NCI-H2081 treated with DMSO at 0.1 percent for 48 hours (cell line): ENCODE measurements at regions not wholly inside any gene's neighbourhood (a gene's known extent, or its start where the extent isn't known, plus 50 kb on each side); places are given as distances from the start of the nearest gene placed in this dataset.
"Not testable (repeated sequence)": the region's sequence is repeated elsewhere in the genome, so short reads cannot be mapped to it uniquely, and the experiment has no call there.

ENCODE experiments used
- DNase-seq: peaks from one replicate; lab custom pipeline; 2025; lab: John Stamatoyannopoulos, UW

DNA sequence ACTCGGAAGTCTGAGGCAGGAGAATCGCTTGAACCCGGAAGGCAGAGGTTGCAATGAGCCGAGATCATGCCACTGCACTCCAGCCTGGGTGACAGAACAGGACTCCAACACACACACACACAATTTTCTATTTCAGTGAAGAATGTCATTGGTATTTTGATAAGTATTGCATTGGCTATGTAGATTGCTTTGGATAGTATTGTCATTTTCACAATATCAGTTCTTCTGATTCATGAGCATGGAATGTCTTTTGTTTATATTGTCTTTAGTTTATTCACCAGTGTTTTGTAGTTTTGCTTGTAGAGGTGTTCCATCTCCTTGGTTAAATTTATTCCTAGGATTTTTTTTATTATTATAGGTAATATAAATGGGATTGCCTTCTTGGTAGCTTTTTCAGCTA, 693.4 kb upstream of the SYT4 start:
- no peak for DNase-seq

DNA sequence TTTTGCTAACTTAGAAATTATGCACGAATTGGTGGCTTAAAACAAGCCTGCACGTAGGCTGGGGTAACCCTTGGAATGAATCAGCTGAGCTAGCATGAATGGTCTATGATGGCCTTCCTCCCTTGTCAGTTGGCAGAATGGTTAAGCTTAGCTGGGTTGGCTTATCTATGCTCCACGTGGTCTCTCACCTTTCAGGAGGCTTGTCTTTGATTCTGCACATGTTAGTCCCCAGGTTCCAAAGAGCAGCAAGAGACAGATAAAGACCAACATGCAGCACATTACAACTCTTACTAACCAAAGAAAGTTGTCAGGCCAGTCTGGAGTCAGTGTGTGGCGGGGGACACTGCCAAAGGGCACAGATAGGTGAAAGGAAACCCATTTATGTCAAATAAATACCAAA, 700.9 kb upstream of the SYT4 start:
- no peak for DNase-seq

DNA sequence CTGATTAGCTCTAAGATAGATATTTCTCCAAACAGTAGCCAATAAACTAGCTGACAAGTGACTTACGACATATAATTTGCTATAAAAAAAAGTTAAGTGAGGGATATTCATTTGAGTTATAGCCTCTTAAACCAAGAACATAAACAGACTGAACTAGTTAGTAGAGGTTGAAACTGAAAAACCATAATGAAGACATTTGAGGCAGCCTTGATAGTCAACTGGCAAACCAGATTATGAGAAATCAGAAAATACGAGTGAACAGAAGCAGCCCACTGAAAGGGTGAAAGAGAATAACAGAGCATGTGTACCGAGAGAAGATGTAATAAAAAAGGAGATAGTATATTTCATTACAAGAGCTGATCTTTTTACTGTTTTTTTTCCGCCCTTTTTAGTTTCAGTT, 698.1 kb upstream of the SETBP1 start:
- DNase-seq: no peak

DNA sequence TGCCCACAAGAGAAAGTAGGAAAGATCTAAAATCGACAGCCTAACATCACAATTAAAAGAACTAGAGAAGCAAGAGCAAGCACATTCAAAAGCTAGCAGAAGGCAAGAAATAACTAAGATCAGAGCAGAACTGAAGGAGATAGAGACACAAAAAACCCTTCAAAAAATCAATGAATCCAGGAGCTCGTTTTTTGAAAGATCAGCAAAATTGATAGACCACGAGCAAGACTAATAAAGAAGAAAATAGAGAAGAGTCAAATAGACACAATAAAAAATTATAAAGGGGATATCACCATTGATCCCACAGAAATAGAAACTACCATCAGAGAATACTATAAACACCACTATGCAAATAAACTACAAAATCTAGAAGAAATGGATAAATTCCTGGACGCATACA, 693.6 kb upstream of the SETBP1 start:
- not testable (repeated sequence) for DNase-seq

DNA sequence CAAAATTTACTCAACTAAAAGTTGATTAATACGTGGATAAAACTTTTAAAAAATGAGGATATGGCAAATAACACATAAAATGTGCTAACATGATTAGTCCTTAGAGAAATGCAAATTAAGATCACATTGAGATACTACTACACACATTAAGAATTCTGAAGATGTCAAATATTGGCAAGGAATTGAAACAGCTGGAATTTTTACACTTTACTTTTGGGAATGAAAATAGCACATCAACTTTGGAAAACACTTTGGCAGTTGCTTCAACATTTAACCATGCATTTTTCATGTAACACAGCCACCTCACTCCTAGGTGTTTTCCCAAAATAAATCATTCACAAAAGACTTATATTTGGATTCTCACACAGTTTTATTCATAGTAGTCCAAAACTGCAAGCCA, 687.9 kb upstream of the SETBP1 start:
- DNase-seq: no peak

DNA sequence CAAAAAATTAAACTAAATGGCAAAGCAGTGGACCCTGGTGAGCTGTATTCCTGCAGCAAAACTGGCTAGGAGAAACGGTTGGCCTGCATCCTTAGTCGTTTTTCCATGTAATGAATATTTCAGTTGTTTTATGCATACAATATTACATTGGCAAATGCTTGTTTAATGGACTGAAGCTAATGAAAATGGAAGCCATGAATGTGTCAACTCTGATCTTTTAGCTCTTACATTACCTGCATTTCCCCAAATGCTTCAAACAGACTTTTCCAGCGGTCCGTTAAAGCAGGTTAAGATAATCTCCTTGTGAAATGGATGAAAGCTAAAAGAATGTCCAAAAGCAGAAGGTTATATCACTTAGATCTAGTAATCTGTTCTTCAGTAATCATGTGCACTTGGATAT, 686.3 kb upstream of the SETBP1 start:
- DNase-seq: no peak

DNA sequence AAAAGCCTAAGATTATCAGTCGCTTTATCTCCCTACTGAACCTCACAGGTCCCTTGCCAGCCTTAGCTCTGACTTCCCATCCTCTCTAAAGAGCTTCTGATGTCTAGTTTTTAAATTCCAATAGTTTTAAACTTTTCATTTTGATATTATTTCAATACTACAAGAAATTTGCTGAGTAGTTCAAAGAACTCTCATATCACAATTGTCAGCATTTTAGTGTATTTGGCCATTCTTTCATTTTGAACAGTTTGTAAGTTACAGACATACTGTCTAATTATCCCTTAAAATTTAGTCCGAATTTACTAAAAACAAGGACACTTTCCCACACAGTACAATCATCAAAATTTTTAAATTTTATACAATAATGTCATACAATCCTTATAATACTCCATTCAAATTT, 666.8 kb upstream of the SETBP1 start:
- DNase-seq: no peak

DNA sequence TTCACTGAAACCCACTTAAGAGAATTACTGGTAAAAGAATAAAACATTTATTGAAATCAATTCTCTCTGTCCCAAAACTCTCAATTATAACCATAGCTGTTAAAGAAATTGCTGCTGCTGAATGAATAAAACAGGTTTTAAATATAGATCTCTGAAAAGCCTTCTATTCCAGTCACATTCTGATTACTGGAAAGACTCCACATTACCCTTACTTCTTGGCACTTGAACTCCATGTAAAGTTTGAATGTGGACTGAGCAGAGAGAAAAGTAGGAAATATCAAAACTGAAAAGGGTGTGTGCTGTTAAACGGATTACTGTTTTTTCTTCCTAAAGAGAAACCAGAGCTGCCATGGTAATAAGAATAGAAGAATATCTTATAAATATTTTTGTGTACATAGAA, 655.3 kb upstream of the SETBP1 start:
- no peak for DNase-seq

DNA sequence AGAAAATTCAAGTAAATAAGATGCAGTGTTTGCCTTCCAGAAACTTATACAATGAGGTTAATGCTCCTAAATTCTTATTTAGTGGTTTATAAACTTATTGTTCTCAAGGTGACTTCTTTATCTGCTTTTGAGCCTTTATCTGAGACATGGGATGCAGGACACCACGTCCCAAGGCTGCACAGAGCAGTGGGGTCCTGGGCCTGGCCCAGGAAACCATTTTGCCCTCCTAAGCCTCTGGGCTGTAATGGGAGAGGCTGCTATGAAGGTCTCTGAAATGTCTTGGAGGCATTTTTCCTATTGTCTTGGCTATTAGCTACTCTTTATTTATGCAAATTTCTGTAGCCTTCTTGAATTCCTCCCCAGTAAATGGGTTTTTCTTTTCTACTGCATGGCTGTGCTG, 652.6 kb upstream of the SETBP1 start:
- no peak for DNase-seq

DNA sequence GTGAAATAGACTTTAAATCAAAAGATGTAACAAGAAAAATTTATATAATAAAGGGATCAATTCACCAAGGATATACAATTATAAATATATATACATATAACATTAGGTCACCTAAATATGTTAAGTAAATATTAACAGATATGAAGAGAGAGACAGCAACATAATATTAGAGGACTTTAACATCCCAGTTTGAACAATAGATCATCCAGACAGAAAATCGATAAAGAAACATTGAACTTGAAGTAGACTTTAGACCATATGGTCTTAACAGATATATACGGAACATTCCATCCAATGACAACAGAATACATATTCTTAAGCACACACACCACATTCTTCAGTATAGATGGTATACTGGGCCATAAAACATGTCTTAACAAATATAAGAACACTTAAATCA, 649.6 kb upstream of the SETBP1 start:
- no peak for DNase-seq

DNA sequence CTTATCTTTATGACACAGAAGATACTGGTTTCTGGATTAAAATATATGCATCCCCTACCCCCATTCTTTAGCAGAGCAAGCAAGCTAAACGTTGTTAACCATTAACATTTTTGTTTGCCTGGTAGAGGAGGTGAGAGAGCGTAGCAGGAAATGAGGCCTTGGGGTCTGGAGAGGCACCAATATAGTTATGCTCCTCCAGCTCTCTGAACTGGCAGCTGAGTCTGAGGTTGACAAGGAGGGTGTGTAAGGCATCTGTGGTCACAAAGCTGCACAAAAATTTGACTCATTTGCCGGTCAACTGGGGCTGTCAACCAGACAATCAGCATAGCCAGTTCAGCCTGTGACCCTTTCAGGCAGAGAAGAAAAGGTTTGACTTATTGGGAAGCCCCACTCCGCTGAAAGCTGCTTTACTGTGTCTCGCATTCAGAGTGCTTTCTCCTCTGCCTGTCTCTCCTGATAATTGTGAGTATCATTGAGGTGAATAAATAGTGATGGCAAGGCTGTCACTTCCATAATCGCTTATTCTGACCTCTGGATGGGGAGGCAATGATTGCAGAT, 647.5 kb upstream of the SETBP1 start:
- DNase-seq: no peak

DNA sequence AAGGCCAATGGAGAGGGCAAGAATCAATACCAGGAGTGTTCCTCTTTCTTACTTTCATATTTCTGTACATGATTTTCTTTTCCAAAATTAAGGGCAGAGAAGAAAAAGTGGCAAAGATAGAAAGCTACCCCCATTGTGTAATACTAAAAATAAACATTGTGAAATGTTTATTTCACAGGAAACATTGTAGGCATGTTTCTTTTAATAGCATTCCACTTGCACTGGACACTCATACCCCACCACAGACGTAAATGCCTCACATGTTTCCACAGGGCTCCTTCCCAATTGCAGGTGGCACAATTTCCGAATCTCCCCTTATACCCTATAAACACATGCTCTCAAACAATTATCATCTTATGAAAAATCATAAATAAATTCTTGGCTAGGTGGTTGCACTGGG, 645.1 kb upstream of the SETBP1 start:
- no peak for DNase-seq

DNA sequence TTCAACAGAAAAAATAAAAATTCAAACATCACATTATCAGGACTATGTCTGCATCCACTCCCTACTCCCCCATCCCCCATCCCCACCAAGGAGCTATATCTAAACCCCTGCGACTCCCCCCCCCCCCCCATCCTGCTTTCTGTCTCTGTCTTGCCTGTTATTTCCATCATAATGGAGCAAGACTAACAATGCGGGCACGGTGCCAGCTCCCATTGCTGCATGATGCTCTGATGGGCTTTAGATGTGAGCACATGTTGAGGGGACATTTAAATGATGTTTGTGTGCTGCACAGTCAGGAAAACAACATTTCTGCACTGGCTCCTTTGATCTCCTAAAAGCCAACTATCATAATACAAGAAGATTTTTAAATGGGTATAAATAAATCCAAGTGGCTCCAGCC, 644.2 kb upstream of the SETBP1 start:
- no peak for DNase-seq

DNA sequence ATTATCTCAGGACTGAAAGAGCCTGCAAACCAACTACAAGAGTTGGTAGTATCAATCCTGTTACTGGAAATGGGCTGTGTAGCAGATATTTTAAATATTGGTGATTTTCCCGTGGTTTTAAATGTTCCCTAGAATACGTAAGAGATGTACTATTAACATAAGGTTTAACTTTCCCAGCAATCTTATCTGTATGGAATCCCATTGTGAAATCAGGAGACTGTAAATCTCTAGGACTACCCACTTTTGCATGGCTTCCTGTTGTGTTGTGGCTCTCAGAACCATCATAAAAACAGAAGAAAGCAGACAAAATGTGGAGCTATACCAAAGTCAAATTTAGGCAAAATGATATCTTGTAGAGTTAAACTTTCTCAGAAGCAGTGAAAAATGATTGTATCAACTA, 641.5 kb upstream of the SETBP1 start:
- DNase-seq: no peak

DNA sequence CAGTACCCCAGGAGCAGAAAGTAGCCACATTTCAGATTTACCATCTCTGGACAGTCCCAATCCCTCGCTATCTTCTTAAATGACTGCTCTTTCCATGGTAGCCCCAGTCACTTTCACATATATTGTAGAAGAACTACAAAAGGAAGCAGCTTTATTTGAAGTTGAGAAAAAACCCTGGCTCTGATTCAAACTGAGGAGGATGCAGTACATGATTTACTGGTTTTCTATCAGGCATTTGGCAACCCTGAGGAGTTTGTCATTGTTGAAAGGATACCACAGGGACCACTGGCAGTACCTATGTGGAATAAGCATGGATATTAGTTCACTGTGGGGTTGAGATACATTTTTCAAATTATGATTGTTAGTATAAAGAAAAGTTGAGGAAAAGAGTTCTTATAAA, 640.9 kb upstream of the SETBP1 start:
- DNase-seq: no peak

DNA sequence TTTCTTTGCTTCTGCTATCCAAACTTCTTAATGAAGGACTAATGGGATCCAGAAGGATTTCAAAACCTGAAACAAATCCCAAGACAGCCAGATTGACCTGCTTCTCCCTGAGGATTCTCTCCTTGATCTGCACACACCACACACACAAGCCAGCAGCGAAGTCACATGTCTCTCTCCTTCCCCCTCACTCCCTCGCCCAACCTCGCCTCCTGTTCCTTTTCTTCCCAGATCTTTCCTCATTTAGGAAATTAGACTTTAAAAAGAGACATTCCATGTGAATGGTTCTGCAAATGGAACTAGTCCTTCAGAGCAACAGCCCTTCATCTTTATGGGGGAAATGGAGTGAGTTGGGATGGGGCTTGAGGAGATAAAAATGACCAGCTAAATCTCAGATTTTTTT, 639.1 kb upstream of the SETBP1 start:
- no peak for DNase-seq

DNA sequence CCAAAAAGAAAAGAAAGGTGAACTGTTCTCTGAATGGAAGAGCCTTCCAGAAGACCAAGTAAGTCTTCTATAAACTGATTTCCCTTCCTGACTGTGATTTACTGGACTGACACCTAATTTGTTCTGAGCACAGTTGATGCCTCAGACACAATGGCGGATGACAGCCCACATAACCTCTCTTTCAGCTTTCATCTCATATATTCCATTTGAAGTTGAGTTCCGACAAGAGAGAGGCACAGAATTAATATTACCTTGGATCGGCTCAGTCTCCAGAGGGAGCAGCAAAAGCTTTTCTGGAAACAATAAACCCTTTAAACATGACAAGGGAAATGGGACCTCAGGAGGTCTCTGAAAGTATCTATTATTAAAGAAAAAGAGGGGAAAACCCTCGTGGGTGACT, 638.7 kb upstream of the SETBP1 start:
- no peak for DNase-seq

DNA sequence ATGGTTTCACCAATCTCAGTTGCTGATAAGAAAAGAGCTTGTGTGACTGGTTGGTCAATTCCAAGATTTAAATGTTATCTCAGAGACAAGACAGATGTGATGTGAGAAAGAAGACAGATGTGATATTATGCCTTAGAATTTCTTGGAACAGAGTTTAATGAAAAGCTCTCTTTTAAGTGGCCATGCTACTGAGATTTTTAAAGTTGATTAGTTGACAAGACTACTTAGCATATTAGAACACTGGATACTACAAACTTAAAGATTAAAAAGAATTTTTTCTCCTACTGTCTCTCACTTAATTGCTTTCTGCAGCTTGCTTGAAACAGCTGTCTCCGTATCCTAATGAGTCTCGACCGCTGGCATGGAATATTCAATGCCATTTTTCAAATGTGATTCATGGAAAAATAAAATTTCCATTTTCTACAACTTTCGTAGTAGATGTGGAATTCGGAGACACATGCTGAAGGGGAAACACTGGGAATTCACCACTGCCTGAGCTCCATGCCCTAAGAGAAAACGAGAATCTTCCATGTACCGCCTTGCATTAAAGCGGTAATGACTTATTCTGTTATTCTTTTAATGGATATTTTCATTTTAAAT, 634.2 kb upstream of the SETBP1 start:
- DNase-seq: no peak

DNA sequence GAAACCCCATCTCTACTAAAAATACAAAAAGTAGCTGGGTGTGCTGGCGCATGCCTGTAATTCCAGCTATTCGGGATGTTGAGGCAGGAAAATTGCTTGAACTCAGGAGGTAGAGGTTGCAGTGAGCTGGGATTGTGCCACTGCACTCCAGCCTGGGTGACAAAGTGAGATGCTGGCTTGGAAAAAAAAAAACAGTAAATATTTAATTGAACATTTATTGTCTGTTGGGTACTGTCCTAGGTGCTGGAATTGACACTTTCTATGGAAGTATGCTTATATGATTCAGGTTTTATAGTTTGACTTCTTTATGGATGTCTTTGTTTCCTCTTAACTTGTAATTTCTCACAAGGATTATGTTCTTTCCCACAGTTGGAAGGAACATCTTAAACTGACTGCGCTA, 633.1 kb upstream of the SETBP1 start:
- no peak for DNase-seq

DNA sequence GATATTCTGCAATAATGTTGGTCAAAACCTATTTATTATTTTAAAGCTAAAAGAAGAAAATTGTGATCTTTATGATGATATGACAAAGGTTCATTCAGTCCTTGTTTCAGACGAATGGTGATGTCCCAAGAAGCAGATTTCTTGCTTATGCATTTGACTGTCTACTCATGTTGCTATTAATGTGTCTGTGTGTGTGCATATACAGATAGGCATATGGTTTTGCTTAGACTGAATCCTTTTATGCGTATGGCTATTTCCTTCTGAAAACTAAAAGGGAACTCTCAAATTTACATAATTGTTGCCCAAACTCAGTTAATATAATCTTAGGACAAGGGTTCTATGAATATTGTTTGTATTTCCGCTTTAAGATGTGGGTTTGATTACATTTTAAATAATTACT, 632.3 kb upstream of the SETBP1 start:
- no peak for DNase-seq

DNA sequence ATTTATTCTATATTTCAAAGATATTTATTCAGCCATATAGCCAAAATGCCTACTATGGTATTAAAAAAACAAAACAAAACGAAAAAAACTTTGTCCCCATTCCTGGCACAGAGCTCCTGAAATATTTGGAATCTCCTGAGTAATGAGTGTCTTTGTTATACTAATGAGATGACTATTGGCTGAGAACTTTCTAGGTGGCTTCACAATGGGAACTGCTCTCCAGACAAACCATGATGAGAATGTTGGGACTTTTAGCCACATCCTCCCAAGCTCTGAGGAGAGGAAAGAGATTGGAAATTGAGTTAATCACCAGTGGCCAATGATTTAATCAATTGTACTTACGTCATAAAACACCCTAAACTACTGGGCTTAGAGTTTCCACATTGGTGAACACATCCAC, 631.8 kb upstream of the SETBP1 start:
- no peak for DNase-seq

DNA sequence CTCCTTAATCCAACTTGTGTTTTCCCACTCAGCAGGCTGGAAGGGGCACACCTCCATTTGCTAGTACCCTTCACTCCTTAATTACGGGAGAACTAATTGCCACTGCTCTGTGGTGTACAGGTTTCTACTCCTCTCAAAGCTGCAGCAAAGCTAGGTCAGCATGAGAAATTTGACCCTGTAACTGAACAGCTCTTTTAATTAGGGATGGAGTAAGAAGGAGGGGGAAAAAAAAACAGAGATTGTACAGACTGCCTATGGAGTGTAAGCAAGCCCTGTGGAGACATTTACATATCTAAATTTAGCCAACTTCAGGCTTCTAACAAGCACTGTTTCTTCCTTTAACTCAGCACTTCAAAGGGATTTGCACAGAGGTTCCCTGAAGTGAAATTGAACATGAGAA, 629.7 kb upstream of the SETBP1 start:
- DNase-seq: peak; percentile 18

DNA sequence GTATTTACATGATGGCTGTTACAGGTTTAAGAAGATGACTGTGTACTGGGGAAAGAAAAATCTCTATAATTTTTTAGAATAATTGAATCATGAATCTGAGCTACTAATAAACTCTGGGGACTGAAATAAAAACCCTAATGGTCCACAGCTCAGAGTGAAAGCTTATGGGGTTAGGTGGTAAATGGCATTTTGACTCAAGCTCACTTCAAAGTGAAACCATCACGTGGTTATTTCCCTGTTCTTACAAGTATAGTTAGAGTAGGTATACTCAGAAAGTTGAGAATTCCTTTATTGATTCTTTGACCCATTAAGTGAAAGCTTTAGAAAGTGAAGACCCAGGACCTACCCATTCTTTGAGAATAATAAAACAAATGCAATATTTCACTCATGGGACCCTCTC, 626.2 kb upstream of the SETBP1 start:
- DNase-seq: no peak

DNA sequence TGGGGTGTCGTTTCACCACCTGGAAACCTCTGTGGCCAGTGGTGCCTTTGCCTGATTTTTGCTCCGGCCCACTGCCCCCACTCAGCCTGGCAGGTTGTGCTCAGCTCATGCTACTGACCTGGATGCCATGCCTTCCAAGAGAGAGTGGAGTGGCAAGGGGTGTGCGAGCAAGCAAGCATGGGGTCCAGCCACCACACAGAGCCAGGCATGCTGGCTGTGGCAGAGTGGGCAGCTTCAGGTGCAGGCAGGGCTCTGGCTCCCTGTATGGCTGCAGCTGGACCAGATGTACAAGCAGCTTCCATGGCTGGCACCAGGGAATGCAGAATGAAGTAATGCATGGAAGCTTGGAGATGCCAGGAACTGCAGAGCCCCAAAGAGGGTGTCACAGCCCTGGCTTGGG, 620.5 kb upstream of the SETBP1 start:
- DNase-seq: no peak

DNA sequence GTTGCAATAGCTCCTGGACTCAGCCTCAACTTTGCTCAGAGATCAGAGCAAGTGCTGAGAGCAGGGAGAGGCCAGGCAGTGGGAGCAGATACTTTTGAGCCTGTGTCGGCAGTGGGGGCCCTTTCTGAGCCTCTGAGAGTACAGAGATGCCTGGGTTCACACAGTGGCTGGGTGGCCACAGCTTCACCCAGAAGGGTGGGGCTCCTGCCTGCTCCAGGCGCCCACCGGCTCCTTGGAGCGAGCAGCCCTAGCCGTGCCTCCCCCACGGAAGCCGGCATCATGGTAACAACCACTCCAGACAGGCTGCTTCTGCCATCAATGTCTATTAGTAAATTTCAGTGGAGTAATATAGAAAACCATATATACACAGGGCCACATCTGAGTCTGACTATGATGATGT, 619.2 kb upstream of the SETBP1 start:
- DNase-seq: no peak
